Upper lobe of left lung (tissue), 4 donors: ENCODE measurements at regions not wholly inside any gene's neighbourhood (a gene's known extent, or its start where the extent isn't known, plus 50 kb on each side); places are given as distances from the start of the nearest gene placed in this dataset.

Source experiments
- EP300 ChIP-seq, 4 donors: sonication (generic); formaldehyde crosslinking; IDR thresholded peaks; one replicate each; pipeline ENCODE4 v1.5.1; 2017; ENCODE audit warnings: antibody characterized with exemption in 4 of 4, control low read depth in 2 of 4
- POLR2A ChIP-seq, 4 donors: fragments of 450-650 bp; IDR thresholded peaks; one replicate each; pipeline ENCODE4 v1.5.1; 2016 to 2017; ENCODE audit warnings: antibody characterized with exemption in 4 of 4, mild to moderate bottlenecking in 2 of 4

GRCh38 chr16:51766739-51767138, 615.7 kb upstream of the SALL1 start:
- no peak for TF ChIP-seq EP300 (IDR thresholded peaks at IDR 0.05)
- TF ChIP-seq POLR2A (IDR thresholded peaks at IDR 0.05): no peak
